Gastrocnemius medialis (tissue), 4 donors: ENCODE measurements at regions not wholly inside any gene's neighbourhood (a gene's known extent, or its start where the extent isn't known, plus 50 kb on each side); places are given as distances from the start of the nearest gene placed in this dataset.

ENCODE experiments used
- CTCF ChIP-seq, 5 experiments: fragments of 450-650 bp in 3 of 5; fragments of 200-600 bp in 2 of 5; sonication (generic) in 2 of 5; IDR thresholded peaks in 4 of 5; conservative IDR thresholded peaks in 1 of 5; 1 replicate in 4 of 5; 2 replicates in 1 of 5; pipeline ENCODE4 v1.5.1; 2016 to 2019; ENCODE audit warnings: antibody characterized with exemption in 5 of 5, mild to moderate bottlenecking in 3 of 5, moderate library complexity in 3 of 5
- POLR2A ChIP-seq, 2 donors: fragments of 450-650 bp; IDR thresholded peaks; one replicate each; pipeline ENCODE4 v1.6.1; 2017; ENCODE audit warnings: antibody characterized with exemption in 2 of 2, mild to moderate bottlenecking in 2 of 2, moderate library complexity in 2 of 2

- TF ChIP-seq CTCF (IDR thresholded peaks at IDR 0.05 in 4 of 5, conservative IDR thresholded peaks at IDR 0.05 in 1 of 5), result no peak
- no peak for TF ChIP-seq POLR2A (IDR thresholded peaks at IDR 0.05)
Observed at GRCh38 chr5:87589587-87589986, 176.9 kb upstream of the CCNH start.
